ENCODE measurements at regions not wholly inside any gene's neighbourhood (a gene's known extent, or its start where the extent isn't known, plus 50 kb on each side); places are given as distances from the start of the nearest gene placed in this dataset.

GRCh38 chr13:85742355-85742754 lies 56.9 kb downstream of the SLITRK6 start:
- DNase-seq (ENCODE audit: insufficient read length, low spot score) = no peak
- FAIRE-seq = no peak

- FAIRE-seq (no peak), DNase-seq (ENCODE audit: insufficient read length, low spot score) (no peak)
Observed at GRCh38 chr13:85741017-85741416, 58.2 kb downstream of the SLITRK6 start.

GRCh38 chr13:85738696-85739320 lies 60.4 kb downstream of the SLITRK6 start:
- FAIRE-seq = no peak

GRCh38 chr13:85737952-85738351 lies 61.3 kb downstream of the SLITRK6 start:
- FAIRE-seq = no peak

More at GRCh38 chr13:85738696-85739320, 60.4 kb downstream of the SLITRK6 start:
- DNase-seq (ENCODE audit: insufficient read length, low spot score) = no peak

GRCh38 chr13:85729296-85729695 lies 69.9 kb downstream of the SLITRK6 start:
- no peak for DNase-seq (ENCODE audit: insufficient read length, low spot score)
- no peak for FAIRE-seq

More at GRCh38 chr13:85737952-85738351, 61.3 kb downstream of the SLITRK6 start:
- no peak for DNase-seq (ENCODE audit: insufficient read length, low spot score)

GRCh38 chr13:85728811-85729210 lies 70.4 kb downstream of the SLITRK6 start:
- FAIRE-seq (no peak), DNase-seq (ENCODE audit: insufficient read length, low spot score) (no peak)

GRCh38 chr13:85725433-85725832 lies 73.8 kb downstream of the SLITRK6 start:
- DNase-seq (ENCODE audit: insufficient read length, low spot score) (no peak), FAIRE-seq (no peak)

GRCh38 chr13:85724546-85725432 lies 74.4 kb downstream of the SLITRK6 start:
- DNase-seq (ENCODE audit: insufficient read length, low spot score) (no peak), FAIRE-seq (no peak)

- no peak for FAIRE-seq
Observed at GRCh38 chr13:85719749-85720148, 79.5 kb downstream of the SLITRK6 start.

GRCh38 chr13:85717921-85718320 lies 81.3 kb downstream of the SLITRK6 start:
- DNase-seq (ENCODE audit: insufficient read length, low spot score) = no peak

More at GRCh38 chr13:85719749-85720148, 79.5 kb downstream of the SLITRK6 start:
- DNase-seq (ENCODE audit: insufficient read length, low spot score) = no peak

GRCh38 chr13:85710545-85710944 lies 88.7 kb downstream of the SLITRK6 start:
- FAIRE-seq = no peak
- no peak for DNase-seq (ENCODE audit: insufficient read length, low spot score)

More at GRCh38 chr13:85717921-85718320, 81.3 kb downstream of the SLITRK6 start:
- no peak for FAIRE-seq

- FAIRE-seq (no peak), DNase-seq (ENCODE audit: insufficient read length, low spot score) (no peak)
Observed at GRCh38 chr13:85709721-85710120, 89.5 kb downstream of the SLITRK6 start.

- FAIRE-seq (no peak), DNase-seq (ENCODE audit: insufficient read length, low spot score) (no peak)
Observed at GRCh38 chr13:85709072-85709471, 90.1 kb downstream of the SLITRK6 start.

- FAIRE-seq (no peak), DNase-seq (ENCODE audit: insufficient read length, low spot score) (no peak)
Observed at GRCh38 chr13:85700906-85701305, 98.3 kb downstream of the SLITRK6 start.

- no peak for FAIRE-seq
Observed at GRCh38 chr13:85698256-85698655, 101.0 kb downstream of the SLITRK6 start.

GRCh38 chr13:85694992-85695391 lies 104.2 kb downstream of the SLITRK6 start:
- no peak for FAIRE-seq
- DNase-seq (ENCODE audit: insufficient read length, low spot score) = no peak

More at GRCh38 chr13:85698256-85698655, 101.0 kb downstream of the SLITRK6 start:
- no peak for DNase-seq (ENCODE audit: insufficient read length, low spot score)

GRCh38 chr13:85693889-85694511 lies 105.2 kb downstream of the SLITRK6 start:
- DNase-seq (ENCODE audit: insufficient read length, low spot score) (peak; percentile 1), FAIRE-seq (no peak)

GRCh38 chr13:85690368-85690767 lies 108.9 kb downstream of the SLITRK6 start:
- FAIRE-seq = no peak

GRCh38 chr13:85685436-85685835 lies 113.8 kb downstream of the SLITRK6 start:
- DNase-seq (ENCODE audit: insufficient read length, low spot score) (no peak), FAIRE-seq (no peak)

More at GRCh38 chr13:85690368-85690767, 108.9 kb downstream of the SLITRK6 start:
- no peak for DNase-seq (ENCODE audit: insufficient read length, low spot score)

GRCh38 chr13:85675151-85675907 lies 123.9 kb downstream of the SLITRK6 start:
- FAIRE-seq = no peak
- no peak for DNase-seq (ENCODE audit: insufficient read length, low spot score)
